ENCODE measurements at regions not wholly inside any gene's neighbourhood (a gene's known extent, or its start where the extent isn't known, plus 50 kb on each side); places are given as distances from the start of the nearest gene placed in this dataset.
"Not testable (repeated sequence)": the region's sequence is repeated elsewhere in the genome, so short reads cannot be mapped to it uniquely, and the experiment has no call there.

GRCh38 chr15:98100606-98101005 lies 140.1 kb downstream of the ARRDC4 start:
- H3K27ac Mint-ChIP-seq; H3K27me3 Mint-ChIP-seq (ENCODE audit: low read depth); intact Hi-C loops (cut with micrococcal nuclease); H3K4me3 Mint-ChIP-seq (ENCODE audit: low read depth); DNase-seq (ENCODE audit: low spot score); H3K9me3 Mint-ChIP-seq; H3K4me1 Mint-ChIP-seq (ENCODE audit: low read depth); H3K36me3 Mint-ChIP-seq (ENCODE audit: low read depth): not testable (repeated sequence)

- Mint-ChIP-seq H3K27me3 (ENCODE audit: low read depth) (no peaks in the 10 kb centered on the region), H3K9me3 (no peaks in the 10 kb centered on the region), H3K27ac (no peak overlapping the region), H3K4me3 (ENCODE audit: low read depth) (no peak overlapping the region), H3K4me1 (ENCODE audit: low read depth) (no peaks in the 10 kb centered on the region), H3K36me3 (ENCODE audit: low read depth) (no peaks in the 10 kb centered on the region)
- no peak for DNase-seq (ENCODE audit: low spot score)
- intact Hi-C loops (cut with micrococcal nuclease) = no loop called here
Measured at GRCh38 chr15:98103570-98103969, 143.1 kb downstream of the ARRDC4 start.

- H3K4me3 Mint-ChIP-seq (ENCODE audit: low read depth); intact Hi-C loops (cut with micrococcal nuclease); H3K9me3 Mint-ChIP-seq; DNase-seq (ENCODE audit: low spot score); H3K27ac Mint-ChIP-seq; H3K36me3 Mint-ChIP-seq (ENCODE audit: low read depth); H3K27me3 Mint-ChIP-seq (ENCODE audit: low read depth); H3K4me1 Mint-ChIP-seq (ENCODE audit: low read depth): not testable (repeated sequence)
Measured at GRCh38 chr15:98104386-98105151, 144.1 kb downstream of the ARRDC4 start.

GRCh38 chr15:98106615-98107194 lies 146.2 kb downstream of the ARRDC4 start:
- H3K4me3 Mint-ChIP-seq (ENCODE audit: low read depth); DNase-seq (ENCODE audit: low spot score); H3K27ac Mint-ChIP-seq; H3K27me3 Mint-ChIP-seq (ENCODE audit: low read depth); H3K36me3 Mint-ChIP-seq (ENCODE audit: low read depth); H3K9me3 Mint-ChIP-seq; H3K4me1 Mint-ChIP-seq (ENCODE audit: low read depth); intact Hi-C loops (cut with micrococcal nuclease): not testable (repeated sequence)

GRCh38 chr15:98111806-98112205 lies 151.3 kb downstream of the ARRDC4 start:
- H3K9me3 Mint-ChIP-seq = no peaks in the 10 kb centered on the region
- intact Hi-C loops (cut with micrococcal nuclease) = no loop called here
- DNase-seq (ENCODE audit: low spot score) = no peak
- no peaks in the 10 kb centered on the region for H3K27me3 Mint-ChIP-seq (ENCODE audit: low read depth)
- H3K4me3 Mint-ChIP-seq (ENCODE audit: low read depth) = no peak overlapping the region
- no peaks in the 10 kb centered on the region for H3K36me3 Mint-ChIP-seq (ENCODE audit: low read depth)
- H3K27ac Mint-ChIP-seq = no peak overlapping the region
- H3K4me1 Mint-ChIP-seq (ENCODE audit: low read depth) = no peaks in the 10 kb centered on the region

GRCh38 chr15:98113327-98113726 lies 152.8 kb downstream of the ARRDC4 start:
- no peaks in the 10 kb centered on the region for H3K4me1 Mint-ChIP-seq (ENCODE audit: low read depth)
- no peaks in the 10 kb centered on the region for H3K36me3 Mint-ChIP-seq (ENCODE audit: low read depth)
- H3K9me3 Mint-ChIP-seq = no peaks in the 10 kb centered on the region
- H3K4me3 Mint-ChIP-seq (ENCODE audit: low read depth) = no peak overlapping the region
- DNase-seq (ENCODE audit: low spot score) = no peak
- no peaks in the 10 kb centered on the region for H3K27me3 Mint-ChIP-seq (ENCODE audit: low read depth)
- intact Hi-C loops (cut with micrococcal nuclease) = no loop called here
- no peak overlapping the region for H3K27ac Mint-ChIP-seq

GRCh38 chr15:98120561-98120960 lies 160.1 kb downstream of the ARRDC4 start:
- Mint-ChIP-seq H3K4me1 (ENCODE audit: low read depth) (no peaks in the 10 kb centered on the region), H3K27ac (no peak overlapping the region), H3K27me3 (ENCODE audit: low read depth) (peaks cover 6% of the 10 kb centered on the region), H3K9me3 (no peaks in the 10 kb centered on the region), H3K4me3 (ENCODE audit: low read depth) (no peak overlapping the region), H3K36me3 (ENCODE audit: low read depth) (no peaks in the 10 kb centered on the region)
- DNase-seq (ENCODE audit: low spot score) = no peak
- intact Hi-C loops (cut with micrococcal nuclease) = no loop called here

GRCh38 chr15:98121536-98121935 lies 161.0 kb downstream of the ARRDC4 start:
- Mint-ChIP-seq H3K36me3 (ENCODE audit: low read depth) (no peaks in the 10 kb centered on the region), H3K4me3 (ENCODE audit: low read depth) (no peak overlapping the region), H3K4me1 (ENCODE audit: low read depth) (no peaks in the 10 kb centered on the region), H3K9me3 (no peaks in the 10 kb centered on the region), H3K27me3 (ENCODE audit: low read depth) (peaks cover 6% of the 10 kb centered on the region), H3K27ac (no peak overlapping the region)
- no peak for DNase-seq (ENCODE audit: low spot score)
- intact Hi-C loops (cut with micrococcal nuclease) = no loop called here

GRCh38 chr15:98121957-98122356 lies 161.5 kb downstream of the ARRDC4 start:
- DNase-seq (ENCODE audit: low spot score) = no peak
- Mint-ChIP-seq H3K4me1 (ENCODE audit: low read depth) (no peaks in the 10 kb centered on the region), H3K9me3 (no peaks in the 10 kb centered on the region), H3K36me3 (ENCODE audit: low read depth) (no peaks in the 10 kb centered on the region), H3K4me3 (ENCODE audit: low read depth) (no peak overlapping the region), H3K27me3 (ENCODE audit: low read depth) (peaks cover 6% of the 10 kb centered on the region), H3K27ac (no peak overlapping the region)
- intact Hi-C loops (cut with micrococcal nuclease) = no loop called here

GRCh38 chr15:98123297-98123696 lies 162.8 kb downstream of the ARRDC4 start:
- no peak for DNase-seq (ENCODE audit: low spot score)
- intact Hi-C loops (cut with micrococcal nuclease) = no loop called here
- no peaks in the 10 kb centered on the region for H3K9me3 Mint-ChIP-seq
- H3K36me3 Mint-ChIP-seq (ENCODE audit: low read depth) = no peaks in the 10 kb centered on the region
- H3K27me3 Mint-ChIP-seq (ENCODE audit: low read depth) = peaks cover 6% of the 10 kb centered on the region
- H3K4me3 Mint-ChIP-seq (ENCODE audit: low read depth) = no peak overlapping the region
- H3K27ac Mint-ChIP-seq = no peak overlapping the region
- no peaks in the 10 kb centered on the region for H3K4me1 Mint-ChIP-seq (ENCODE audit: low read depth)

GRCh38 chr15:98123834-98124233 lies 163.3 kb downstream of the ARRDC4 start:
- intact Hi-C loops (cut with micrococcal nuclease) = no loop called here
- no peak overlapping the region for H3K4me3 Mint-ChIP-seq (ENCODE audit: low read depth)
- peaks cover 8% of the 10 kb centered on the region for H3K27me3 Mint-ChIP-seq (ENCODE audit: low read depth)
- no peak overlapping the region for H3K27ac Mint-ChIP-seq
- H3K4me1 Mint-ChIP-seq (ENCODE audit: low read depth) = no peaks in the 10 kb centered on the region
- no peaks in the 10 kb centered on the region for H3K9me3 Mint-ChIP-seq
- H3K36me3 Mint-ChIP-seq (ENCODE audit: low read depth) = no peaks in the 10 kb centered on the region
- no peak for DNase-seq (ENCODE audit: low spot score)

GRCh38 chr15:98124581-98124980 lies 164.1 kb downstream of the ARRDC4 start:
- intact Hi-C loops (cut with micrococcal nuclease) = no loop called here
- H3K27ac Mint-ChIP-seq = no peak overlapping the region
- DNase-seq (ENCODE audit: low spot score) = no peak
- H3K9me3 Mint-ChIP-seq = no peaks in the 10 kb centered on the region
- no peaks in the 10 kb centered on the region for H3K4me1 Mint-ChIP-seq (ENCODE audit: low read depth)
- H3K4me3 Mint-ChIP-seq (ENCODE audit: low read depth) = no peak overlapping the region
- H3K27me3 Mint-ChIP-seq (ENCODE audit: low read depth) = peaks cover 9% of the 10 kb centered on the region
- H3K36me3 Mint-ChIP-seq (ENCODE audit: low read depth) = no peaks in the 10 kb centered on the region

GRCh38 chr15:98126326-98127085 lies 166.0 kb downstream of the ARRDC4 start:
- H3K36me3 Mint-ChIP-seq (ENCODE audit: low read depth) = no peaks in the 10 kb centered on the region
- H3K27ac Mint-ChIP-seq = no peak overlapping the region
- DNase-seq (ENCODE audit: low spot score) = no peak
- H3K4me1 Mint-ChIP-seq (ENCODE audit: low read depth) = no peaks in the 10 kb centered on the region
- H3K9me3 Mint-ChIP-seq = no peaks in the 10 kb centered on the region
- intact Hi-C loops (cut with micrococcal nuclease) = no loop called here
- no peak overlapping the region for H3K4me3 Mint-ChIP-seq (ENCODE audit: low read depth)
- peaks cover 11% of the 10 kb centered on the region for H3K27me3 Mint-ChIP-seq (ENCODE audit: low read depth)
